Retinal pigment epithelial cell (primary cell): ENCODE measurements at regions not wholly inside any gene's neighbourhood (a gene's known extent, or its start where the extent isn't known, plus 50 kb on each side); places are given as distances from the start of the nearest gene placed in this dataset.
A peak's percentile ranks its signal among the peaks of the same experiment; 100 is the strongest.

ENCODE experiments used
- DNase-seq: peaks from one replicate; pipeline ENCODE4 v3.0.0-alpha.2; 2010; ENCODE audit warnings: low read depth
- H3K4me3 ChIP-seq: 2 replicates; pipeline ENCODE4 v1.5.1; 2011; ENCODE audit warnings: mild to moderate bottlenecking, low read length, control low read depth, moderate library complexity
- CTCF ChIP-seq: conservative IDR thresholded peaks from 2 replicates; pipeline ENCODE4 v1.5.1; 2011; ENCODE audit warnings: low read depth, low read length, control low read depth, inconsistent platforms

- no peak overlapping the region for H3K4me3 ChIP-seq
- DNase-seq: no peak
- TF ChIP-seq CTCF: no peak
Measured at GRCh38 chr2:10980886-10981425, 69.2 kb downstream of the KCNF1 start.

DNA sequence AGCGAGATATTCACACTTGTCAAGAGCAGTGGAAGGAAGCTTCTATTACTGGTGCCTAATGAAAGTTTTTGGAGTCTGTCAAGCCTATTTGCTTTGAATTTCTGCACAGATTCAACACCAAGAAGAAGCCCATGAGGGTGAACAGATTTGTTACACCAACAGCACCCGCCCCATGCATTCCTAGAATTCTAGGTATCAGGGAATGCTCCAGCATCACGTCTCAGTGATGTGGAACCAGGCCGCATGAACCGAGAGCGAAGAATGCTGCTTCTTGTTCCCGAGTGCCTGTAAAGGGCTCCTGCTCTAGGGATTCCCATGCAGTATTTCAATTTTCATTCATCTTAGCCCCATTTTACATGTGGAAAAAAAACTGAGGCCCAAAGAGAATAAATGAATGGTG is 69.7 kb downstream of the KCNF1 start:
- H3K4me3 ChIP-seq: no peak overlapping the region
- no peak for TF ChIP-seq CTCF
- no peak for DNase-seq

GRCh38 chr2:10981941-10982431 is 70.3 kb downstream of the KCNF1 start:
- no peak overlapping the region for H3K4me3 ChIP-seq
- no peak for TF ChIP-seq CTCF
- no peak for DNase-seq

GRCh38 chr2:10982931-10983701 is 71.4 kb downstream of the KCNF1 start:
- TF ChIP-seq CTCF: no peak
- H3K4me3 ChIP-seq: no peak overlapping the region
- DNase-seq: no peak

GRCh38 chr2:10983711-10984110 is 72.0 kb downstream of the KCNF1 start:
- TF ChIP-seq CTCF: no peak
- no peak overlapping the region for H3K4me3 ChIP-seq
- no peak for DNase-seq

DNA sequence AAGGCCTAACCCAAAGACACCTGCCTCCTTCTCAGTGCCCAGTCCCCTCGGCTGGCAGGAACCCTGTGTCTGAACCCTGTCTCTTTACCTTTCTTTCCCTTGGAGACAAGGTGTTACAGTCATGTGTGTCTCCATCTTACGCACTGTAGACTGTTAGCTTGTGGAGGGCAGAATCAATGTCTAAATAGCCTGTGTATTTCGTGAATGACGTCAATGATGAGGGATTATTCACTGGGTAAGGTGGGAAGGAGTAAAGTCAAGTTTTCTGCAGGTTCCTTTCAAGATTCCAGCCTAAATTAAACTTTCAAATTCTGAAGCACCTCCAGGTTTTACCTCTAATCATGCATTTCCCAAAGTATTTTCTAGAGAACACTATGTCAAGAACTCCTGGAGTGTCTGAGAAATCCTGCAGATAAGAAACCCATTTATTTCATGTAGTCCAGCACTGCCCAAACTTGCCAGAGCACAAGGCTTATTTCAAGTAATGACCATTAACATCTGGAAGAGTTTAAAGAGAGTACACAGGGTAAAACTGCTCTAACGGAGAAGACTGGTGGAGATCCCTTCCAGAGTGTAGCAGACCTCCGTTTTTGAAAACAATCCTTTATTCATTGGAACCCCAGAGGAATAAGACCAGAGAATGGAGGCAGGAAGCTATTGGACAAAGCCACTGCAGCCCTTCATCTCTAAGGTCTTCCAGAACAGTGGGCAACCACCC is 72.8 kb downstream of the KCNF1 start:
- no peak for TF ChIP-seq CTCF
- DNase-seq: no peak
- no peak overlapping the region for H3K4me3 ChIP-seq

GRCh38 chr2:10985260-10985659 is 73.5 kb downstream of the KCNF1 start:
- H3K4me3 ChIP-seq: no peak overlapping the region
- TF ChIP-seq CTCF: peak; percentile 23
- peak; percentile 25 for DNase-seq
